HG03175 (cell line): ENCODE measurements at regions not wholly inside any gene's neighbourhood (a gene's known extent, or its start where the extent isn't known, plus 50 kb on each side); places are given as distances from the start of the nearest gene placed in this dataset.

Experiments used
- ATAC-seq: cut with Tn5 transposase; IDR thresholded peaks from one replicate; pipeline ENCODE4 v1.9.1; 2021; ENCODE audit warnings: mild to moderate bottlenecking, moderate library complexity; ENCODE audit not compliant: unreplicated experiment

- no peak for ATAC-seq
These were observed 321.2 kb upstream of the LYPLAL1 start for GRCh38 chr1:218852527-218852926.

DNA sequence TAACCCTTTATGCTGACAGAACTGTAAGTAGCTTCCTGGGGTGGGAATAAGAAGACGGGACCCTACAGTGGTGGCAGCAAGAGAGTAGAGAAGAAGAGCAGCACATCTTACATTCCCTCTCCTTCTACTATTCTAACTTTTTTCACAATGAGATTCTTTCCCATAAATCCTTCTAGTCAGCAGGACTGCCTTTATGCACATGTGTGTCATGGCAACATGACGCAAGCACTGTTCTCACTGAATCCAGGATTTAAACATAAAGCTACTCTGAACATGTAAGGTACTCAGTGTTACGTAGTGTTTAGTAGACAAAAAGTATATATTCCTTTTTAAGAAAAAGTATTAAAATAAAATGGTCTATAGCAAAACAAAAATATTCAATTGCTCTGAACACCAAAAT lies 309.7 kb upstream of the LYPLAL1 start:
- no peak for ATAC-seq

- ATAC-seq = no peak
These were observed 308.1 kb upstream of the LYPLAL1 start for GRCh38 chr1:218865591-218865990.

- ATAC-seq = no peak
These were observed 307.2 kb upstream of the LYPLAL1 start for GRCh38 chr1:218866507-218866906.

- ATAC-seq = no peak
These were observed 306.6 kb upstream of the LYPLAL1 start for GRCh38 chr1:218867066-218867465.

GRCh38 chr1:218867941-218868626 lies 305.6 kb upstream of the LYPLAL1 start:
- ATAC-seq = no peak

DNA sequence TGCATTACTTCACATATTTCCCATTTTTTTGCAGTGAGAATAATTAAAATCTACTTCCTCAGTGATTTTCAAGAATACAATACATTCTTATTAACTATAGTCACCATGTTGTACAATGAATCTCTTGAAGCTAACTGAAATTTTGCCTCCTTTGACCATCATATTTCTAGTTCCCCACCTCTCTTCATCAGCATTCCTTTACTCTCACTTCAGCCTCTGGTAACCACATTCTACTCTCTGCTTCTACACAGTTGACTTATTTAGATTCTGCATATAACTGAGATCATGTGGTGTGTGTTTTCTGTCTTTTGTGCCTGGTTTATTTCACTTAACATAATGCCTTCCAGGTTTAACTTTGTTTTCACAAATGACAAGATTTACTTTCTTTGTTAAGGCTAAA lies 304.4 kb upstream of the LYPLAL1 start:
- ATAC-seq = no peak

GRCh38 chr1:218872026-218872425 lies 301.7 kb upstream of the LYPLAL1 start:
- ATAC-seq = no peak

GRCh38 chr1:218872928-218873327 lies 300.8 kb upstream of the LYPLAL1 start:
- ATAC-seq = no peak

DNA sequence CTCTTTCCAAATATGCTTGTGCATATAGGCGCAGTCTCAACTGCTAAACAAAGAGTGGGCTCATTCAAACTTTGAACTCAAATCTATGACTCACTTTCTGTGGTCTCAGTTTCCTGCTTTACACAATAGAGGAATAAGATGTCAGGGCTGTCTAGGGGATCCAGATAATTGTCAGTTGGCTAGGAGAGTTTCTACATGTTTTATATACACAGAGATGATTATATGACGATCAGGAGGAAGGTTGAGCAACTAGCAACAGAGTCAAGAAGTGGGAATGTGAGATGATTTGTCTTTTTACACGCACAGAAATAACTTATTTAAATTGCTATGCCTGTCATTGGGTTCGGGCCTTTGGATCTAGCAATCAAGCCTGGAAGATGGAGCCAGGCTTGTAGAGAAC lies 299.4 kb upstream of the LYPLAL1 start:
- ATAC-seq = no peak

DNA sequence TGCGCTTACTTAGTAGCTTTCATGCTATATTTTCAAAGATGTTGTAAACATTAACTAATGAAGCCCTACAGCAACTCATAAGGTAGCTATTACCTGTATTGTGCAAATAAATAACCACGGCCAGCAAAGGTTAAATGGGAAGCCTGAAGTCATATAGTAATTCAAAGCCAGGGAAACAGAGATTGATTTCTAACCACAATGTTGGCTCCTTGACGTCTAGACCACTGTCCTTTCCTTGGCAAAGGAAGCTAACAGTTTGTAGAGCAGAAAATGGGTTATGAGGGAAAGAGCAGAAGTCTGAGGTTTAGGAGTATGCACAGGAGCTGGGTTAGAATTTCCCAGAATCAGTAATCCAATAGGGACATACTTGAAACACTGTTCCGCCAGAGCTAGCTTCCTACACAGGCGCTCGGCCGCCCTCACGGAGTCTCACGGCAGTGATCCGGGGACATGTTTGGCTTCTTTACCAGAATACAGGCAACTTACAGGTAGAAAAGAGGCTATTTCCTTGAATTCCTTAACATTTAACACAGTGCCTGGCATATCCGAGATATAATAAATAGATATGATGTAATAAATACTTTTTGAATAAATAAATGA lies 298.8 kb upstream of the LYPLAL1 start:
- no peak for ATAC-seq

DNA sequence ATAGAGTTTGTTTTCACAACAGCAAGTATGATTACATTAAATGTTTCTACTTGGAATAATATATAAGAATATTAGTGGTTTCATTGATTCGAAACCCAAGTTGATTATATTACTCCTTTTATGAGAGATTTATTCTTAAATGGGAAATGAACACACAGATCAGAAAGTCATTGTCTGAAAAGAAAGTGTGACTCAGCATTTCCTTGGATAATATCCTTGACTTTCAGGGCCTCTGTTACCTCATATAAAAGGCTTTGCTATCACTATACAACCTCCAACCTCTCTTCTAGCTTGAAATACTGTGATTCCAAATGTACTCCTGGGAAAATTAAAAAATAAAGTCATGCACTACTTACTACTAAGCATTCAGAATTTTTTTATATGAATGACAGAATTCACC lies 295.3 kb upstream of the LYPLAL1 start:
- no peak for ATAC-seq

GRCh38 chr1:218880484-218881060 lies 293.1 kb upstream of the LYPLAL1 start:
- no peak for ATAC-seq

DNA sequence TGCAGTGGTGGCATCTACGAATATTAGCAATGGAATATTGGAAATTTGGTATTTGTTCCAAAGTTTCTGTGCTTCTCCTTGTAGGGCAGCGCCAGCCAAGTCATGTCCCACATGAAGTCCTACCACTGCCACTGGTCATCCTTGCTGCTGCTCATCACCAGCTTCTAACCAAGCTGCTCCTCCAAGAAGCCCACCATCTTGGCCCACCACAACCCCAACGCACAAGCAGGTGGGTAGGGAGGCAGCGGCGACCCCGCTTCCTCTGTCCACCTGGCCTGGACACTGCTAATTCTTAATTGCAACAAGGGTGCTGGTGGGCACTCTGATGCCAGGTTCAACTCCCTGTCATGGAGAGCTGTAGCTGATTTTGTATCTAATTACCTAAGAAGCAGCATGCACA lies 291.2 kb upstream of the LYPLAL1 start:
- ATAC-seq = no peak

GRCh38 chr1:218886101-218886871 lies 287.4 kb upstream of the LYPLAL1 start:
- ATAC-seq = no peak

GRCh38 chr1:218887141-218887925 lies 286.3 kb upstream of the LYPLAL1 start:
- no peak for ATAC-seq

GRCh38 chr1:218890451-218890850 lies 283.2 kb upstream of the LYPLAL1 start:
- ATAC-seq = no peak

GRCh38 chr1:218891577-218891976 lies 282.1 kb upstream of the LYPLAL1 start:
- ATAC-seq = no peak

DNA sequence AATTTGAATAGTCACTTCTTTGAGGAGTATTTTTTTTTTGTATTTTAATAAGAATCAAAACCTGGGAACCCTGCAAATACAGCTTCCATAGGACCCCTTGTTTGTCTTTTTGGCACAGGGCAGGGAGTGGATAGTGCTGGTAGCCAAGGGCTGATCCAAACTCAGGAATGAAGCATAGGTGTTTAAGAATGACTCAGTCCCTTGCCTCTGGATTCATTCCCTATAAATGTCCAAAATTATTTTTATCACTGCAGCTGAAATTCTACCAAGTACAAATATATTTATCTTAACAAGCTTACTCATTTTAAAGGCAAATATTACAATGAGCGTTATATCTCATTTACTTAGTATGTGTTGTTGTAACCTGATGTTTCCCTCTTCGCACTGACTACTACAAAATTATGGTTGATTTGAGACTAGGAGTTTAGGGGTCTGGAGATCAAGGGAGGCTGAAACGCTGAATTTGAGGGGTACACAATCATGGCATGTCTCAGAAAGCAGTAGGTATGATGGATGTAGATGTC lies 278.6 kb upstream of the LYPLAL1 start:
- no peak for ATAC-seq

- no peak for ATAC-seq
These were observed 277.5 kb upstream of the LYPLAL1 start for GRCh38 chr1:218896202-218896601.

- ATAC-seq = no peak
These were observed 274.8 kb upstream of the LYPLAL1 start for GRCh38 chr1:218898921-218899320.
